ENCODE measurements at regions not wholly inside any gene's neighbourhood (a gene's known extent, or its start where the extent isn't known, plus 50 kb on each side); places are given as distances from the start of the nearest gene placed in this dataset.

GRCh38 chr3:104520228-104520655, 846.5 kb upstream of the ALCAM start:
- intact Hi-C loops (cut with DNase I), result no loop called here

GRCh38 chr3:104521606-104522336, 844.9 kb upstream of the ALCAM start:
- intact Hi-C loops (cut with DNase I), result no loop called here
- peak; percentile 32 for ATAC-seq

More at GRCh38 chr3:104520228-104520655, 846.5 kb upstream of the ALCAM start:
- ATAC-seq, result no peak
- Histone ChIP-seq H3K27me3 (no peaks in the 10 kb centered on the region), H3K4me1 (no peaks in the 10 kb centered on the region), H3K4me3 (no peak overlapping the region), H3K36me3 (no peaks in the 10 kb centered on the region), H3K9me3 (peaks cover 0 to 2% of the 10 kb centered on the region in 2 donors), H3K27ac (no peak overlapping the region)
- TF ChIP-seq CTCF (IDR thresholded peaks at IDR 0.05), result no peak
- DNase-seq, result no peak

GRCh38 chr3:104523136-104523535, 843.6 kb upstream of the ALCAM start:
- no peak for DNase-seq
- no peaks in the 10 kb centered on the region for H3K36me3 ChIP-seq
- H3K9me3 ChIP-seq, result peaks cover 0 to 2% of the 10 kb centered on the region in 2 donors
- no peaks in the 10 kb centered on the region for H3K27me3 ChIP-seq
- no peak overlapping the region for H3K27ac ChIP-seq
- TF ChIP-seq CTCF (IDR thresholded peaks at IDR 0.05), result no peak
- intact Hi-C loops (cut with DNase I), result no loop called here
- ATAC-seq, result no peak
- H3K4me1 ChIP-seq, result no peaks in the 10 kb centered on the region
- H3K4me3 ChIP-seq, result no peak overlapping the region

More at GRCh38 chr3:104521606-104522336, 844.9 kb upstream of the ALCAM start:
- Histone ChIP-seq H3K4me3 (no peak overlapping the region), H3K9me3 (peaks cover 0 to 2% of the 10 kb centered on the region in 2 donors), H3K27me3 (no peaks in the 10 kb centered on the region), H3K36me3 (no peaks in the 10 kb centered on the region), H3K27ac (no peak overlapping the region), H3K4me1 (no peaks in the 10 kb centered on the region)
- peak in 1 of 4 donors; percentile 42 for DNase-seq
- TF ChIP-seq CTCF (IDR thresholded peaks at IDR 0.05), result no peak

GRCh38 chr3:104526901-104527401, 839.8 kb upstream of the ALCAM start:
- intact Hi-C loops (cut with DNase I), result no loop called here
- H3K27ac ChIP-seq, result no peak overlapping the region
- ATAC-seq, result no peak

More at GRCh38 chr3:104526901-104527401, 839.8 kb upstream of the ALCAM start:
- Histone ChIP-seq H3K4me1 (no peaks in the 10 kb centered on the region), H3K9me3 (peaks cover 0 to 14% of the 10 kb centered on the region in 2 donors), H3K4me3 (no peak overlapping the region), H3K36me3 (no peaks in the 10 kb centered on the region), H3K27me3 (no peaks in the 10 kb centered on the region)
- DNase-seq, result no peak
- TF ChIP-seq CTCF (IDR thresholded peaks at IDR 0.05), result no peak

All from left lung (tissue), 4 donors.